Nucleus accumbens (tissue), 56 donors: ENCODE measurements at regions not wholly inside any gene's neighbourhood (a gene's known extent, or its start where the extent isn't known, plus 50 kb on each side); places are given as distances from the start of the nearest gene placed in this dataset.
"Not testable (repeated sequence)": the region's sequence is repeated elsewhere in the genome, so short reads cannot be mapped to it uniquely, and the experiment has no call there.

Experiments
- DNase-seq, 56 donors: peaks; one replicate each; lab custom pipeline; 2025; lab: John Stamatoyannopoulos, UW

DNA sequence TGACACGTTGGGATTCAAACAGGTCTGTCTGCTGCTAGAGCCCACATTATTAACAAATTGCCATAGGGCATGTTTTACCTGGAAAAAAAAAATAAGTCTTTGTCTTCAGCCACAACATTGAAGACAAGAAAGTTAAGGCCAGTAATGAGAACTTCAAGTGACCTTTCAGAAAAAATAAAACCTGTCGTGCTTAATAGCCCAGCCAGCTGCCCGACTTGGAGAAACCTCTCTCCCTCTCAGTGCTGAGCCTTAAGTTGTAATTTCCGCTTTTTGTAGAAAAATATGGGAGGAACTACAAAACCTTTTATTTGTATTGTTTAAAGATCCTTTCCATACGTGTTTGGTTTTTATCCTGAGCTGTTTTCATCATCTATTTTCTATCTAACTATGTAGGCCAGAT lies 454.3 kb upstream of the SLITRK6 start:
- DNase-seq: not testable (repeated sequence)

DNA sequence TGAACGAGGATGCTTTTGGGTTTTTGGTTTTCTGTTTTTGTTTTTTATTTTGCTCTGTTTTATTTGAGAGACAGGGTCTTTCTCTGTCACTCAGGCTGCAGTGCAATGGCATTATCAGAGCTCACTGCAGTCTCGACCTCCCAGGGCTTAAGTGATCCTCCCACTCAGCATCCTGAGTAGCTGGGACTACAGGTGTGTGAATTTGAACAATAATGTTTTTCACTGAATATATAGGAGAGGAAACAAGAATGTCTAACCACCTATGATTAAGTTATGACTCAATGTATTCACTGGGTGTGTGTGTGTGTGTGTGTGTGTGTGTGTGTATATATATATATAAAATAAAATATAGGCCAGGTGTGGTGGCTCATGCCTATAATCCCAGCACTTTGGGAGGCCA lies 456.6 kb upstream of the SLITRK6 start:
- DNase-seq: not testable (repeated sequence)

DNA sequence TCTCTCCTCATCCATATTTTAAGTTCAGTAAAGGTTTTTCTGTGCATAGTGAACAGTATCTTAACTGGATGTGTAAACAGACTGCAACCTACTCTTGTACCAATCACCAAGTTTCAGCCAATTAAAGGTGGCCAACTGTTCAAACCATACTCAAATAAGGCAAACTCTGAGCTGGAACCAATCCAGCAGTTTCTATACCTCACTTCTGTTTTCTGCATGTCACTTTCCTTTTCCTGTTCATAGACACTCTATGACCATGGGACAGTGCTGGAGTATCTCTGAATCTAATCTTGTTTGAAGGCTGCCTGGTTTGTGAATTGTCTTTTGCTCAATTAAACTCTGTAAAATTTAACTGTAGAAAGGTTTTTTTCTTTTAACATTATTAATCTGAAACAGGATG lies 470.3 kb upstream of the SLITRK6 start:
- DNase-seq: no peak

DNA sequence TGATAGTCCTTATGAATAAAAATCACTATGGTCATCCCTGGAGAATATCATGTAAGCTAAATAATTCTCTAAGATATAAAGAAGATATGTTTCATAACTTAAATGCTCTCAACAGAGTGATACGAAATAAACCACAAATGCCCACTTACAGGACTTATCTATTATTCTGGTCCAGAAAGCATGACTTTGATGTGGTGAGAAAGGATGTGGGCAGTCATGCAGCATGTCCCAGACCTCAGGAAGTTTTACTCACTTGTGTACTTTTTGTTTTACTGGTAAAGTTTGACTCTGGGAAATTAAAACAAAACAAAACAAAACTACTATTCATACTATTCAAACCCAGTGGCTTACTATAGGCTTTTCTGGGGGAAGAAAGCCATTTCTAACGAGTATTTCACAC lies 483.2 kb upstream of the SLITRK6 start:
- no peak for DNase-seq

DNA sequence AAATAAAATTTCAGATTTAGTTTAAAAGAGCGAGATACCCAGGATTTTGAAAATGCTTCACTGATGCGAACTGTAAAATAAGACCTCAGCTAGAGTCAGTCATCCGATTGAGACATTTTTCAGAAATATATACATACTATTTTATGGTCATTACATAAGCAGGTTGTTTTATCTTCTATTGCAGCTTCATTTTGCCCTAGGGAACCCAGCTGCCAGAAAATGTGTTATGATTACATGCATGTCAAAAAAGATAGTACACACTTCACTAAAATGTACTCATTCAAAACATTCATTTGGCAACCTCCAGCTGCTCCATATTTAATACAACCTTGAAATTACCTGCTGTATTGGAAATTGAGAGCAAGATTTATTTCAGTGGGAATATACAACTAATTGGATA lies 483.8 kb upstream of the SLITRK6 start:
- DNase-seq: no peak

DNA sequence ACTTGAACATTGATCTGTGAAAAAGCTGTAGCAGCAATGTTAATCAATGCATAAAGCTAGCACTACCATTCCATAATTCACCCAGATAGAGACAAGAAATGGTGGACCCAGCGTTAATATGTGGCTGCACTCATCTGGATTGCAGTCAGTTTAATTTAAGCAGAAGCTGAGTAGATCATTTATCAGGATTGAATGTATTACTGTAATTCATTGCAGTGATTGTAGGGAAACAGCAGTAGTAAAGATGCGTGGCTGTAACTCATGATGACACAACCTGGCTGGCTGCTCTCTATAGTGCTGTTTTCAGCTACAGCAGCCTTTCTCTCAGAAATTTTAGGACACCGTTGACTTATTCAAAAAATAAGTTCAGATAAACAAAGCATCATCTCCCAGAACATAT lies 499.5 kb upstream of the SLITRK6 start:
- DNase-seq: no peak

DNA sequence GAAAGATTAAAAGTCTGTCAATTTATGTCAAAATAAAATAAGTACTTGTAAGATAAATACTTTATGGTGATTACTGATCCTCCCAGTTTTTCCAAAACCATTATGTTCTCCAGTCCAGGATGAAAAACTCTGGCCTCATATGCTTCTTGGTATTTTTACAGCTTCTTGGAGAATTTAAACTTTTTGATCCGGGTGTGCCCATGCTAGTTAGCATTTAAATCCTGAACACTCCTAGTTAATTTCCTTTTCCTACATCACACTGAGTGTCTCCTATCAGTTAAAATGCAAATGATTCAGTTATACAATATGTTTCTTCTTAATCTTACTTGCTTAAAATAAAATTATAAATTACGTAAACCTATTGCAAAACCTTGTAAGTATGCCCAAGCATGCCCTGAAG lies 499.9 kb upstream of the SLITRK6 start:
- no peak for DNase-seq

DNA sequence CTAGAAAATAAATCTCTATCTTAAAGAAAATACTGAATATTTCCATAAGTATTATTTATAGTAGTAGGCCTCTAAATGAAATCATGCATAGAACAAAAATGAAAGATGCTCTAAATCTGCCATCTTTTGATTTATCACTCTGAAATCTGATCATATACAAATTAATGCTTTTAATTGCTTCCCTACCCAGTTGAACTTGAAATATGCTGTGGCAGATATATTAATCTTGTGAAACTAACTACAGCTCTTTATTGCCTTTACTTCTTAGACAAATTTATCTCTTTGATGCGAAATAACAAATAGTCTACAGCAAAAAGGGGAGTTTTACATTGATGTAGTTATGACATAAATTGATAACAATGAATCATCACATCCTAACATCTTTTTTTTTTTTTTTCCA lies 510.7 kb upstream of the SLITRK6 start:
- DNase-seq: no peak

DNA sequence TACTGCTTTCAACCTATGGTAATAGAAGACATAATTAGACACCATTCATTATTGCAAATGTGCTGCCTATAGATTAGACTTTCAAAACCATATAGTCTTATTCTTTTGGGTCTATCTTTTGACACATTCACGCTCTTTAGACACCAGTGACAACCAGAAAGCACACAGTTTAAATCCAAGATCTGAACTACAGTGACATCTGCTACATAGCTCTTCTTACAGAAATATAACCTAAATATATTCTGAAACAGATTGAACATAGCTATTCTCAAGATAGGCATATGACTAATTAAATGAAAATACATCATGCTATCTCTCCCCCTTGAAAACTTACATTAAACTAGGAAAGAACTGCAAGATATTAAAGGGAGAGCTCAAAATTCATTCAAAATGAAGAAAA lies 514.2 kb upstream of the SLITRK6 start:
- no peak for DNase-seq

DNA sequence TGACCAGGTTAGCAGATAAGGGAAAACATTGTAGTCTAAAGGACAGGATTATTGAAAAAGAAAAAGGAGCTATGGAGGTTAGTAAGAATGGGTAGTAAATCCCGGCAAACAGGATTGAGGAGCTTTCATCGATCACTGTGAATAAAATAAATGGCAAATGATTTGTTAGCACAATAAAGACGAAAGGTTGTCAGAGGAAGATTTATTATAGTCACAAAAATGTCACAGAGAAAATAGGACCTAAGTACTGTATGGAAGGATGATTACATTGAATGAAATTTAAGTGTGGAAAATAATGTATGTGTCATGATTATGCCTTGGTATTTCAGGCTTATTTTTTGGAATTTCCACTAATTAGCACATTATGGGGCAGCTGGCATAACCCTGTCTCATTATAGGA lies 519.2 kb upstream of the SLITRK6 start:
- no peak for DNase-seq

DNA sequence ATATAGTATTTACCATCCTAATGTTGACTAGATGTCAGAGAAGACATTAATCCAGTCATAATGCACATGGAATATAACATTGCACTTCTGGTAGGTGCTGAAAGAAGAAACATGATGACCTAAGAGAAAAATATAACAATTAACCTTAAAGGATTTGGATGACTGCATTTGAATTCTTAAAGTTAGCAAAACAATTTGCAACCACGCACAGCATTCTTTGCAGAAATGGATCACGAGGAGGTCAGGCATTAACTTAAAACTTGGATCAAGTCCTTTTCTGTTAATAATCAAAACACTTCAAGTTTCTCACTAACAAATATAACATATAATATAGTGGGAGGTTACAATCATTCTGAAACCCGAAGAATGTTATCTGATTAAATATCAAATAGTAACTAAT lies 525.0 kb upstream of the SLITRK6 start:
- no peak for DNase-seq

DNA sequence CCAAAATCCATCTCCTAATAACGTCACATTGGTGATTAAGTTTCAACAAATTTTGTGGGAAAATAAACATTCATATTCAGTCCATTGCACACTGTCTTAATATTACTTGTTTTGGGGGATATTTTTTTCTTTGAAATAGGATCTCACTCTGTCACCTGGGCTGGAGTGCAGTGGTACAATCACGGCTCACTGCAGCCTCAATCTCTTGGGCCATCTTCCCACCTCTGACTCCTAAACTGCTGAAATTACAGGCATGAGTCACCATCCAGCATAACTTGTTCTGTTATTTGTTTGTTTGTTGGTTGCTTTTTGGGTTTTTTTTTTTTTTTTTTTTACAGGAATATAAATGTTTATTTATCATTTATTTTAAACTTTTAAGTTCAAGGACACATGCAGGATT lies 556.1 kb upstream of the SLITRK6 start:
- DNase-seq: no peak

DNA sequence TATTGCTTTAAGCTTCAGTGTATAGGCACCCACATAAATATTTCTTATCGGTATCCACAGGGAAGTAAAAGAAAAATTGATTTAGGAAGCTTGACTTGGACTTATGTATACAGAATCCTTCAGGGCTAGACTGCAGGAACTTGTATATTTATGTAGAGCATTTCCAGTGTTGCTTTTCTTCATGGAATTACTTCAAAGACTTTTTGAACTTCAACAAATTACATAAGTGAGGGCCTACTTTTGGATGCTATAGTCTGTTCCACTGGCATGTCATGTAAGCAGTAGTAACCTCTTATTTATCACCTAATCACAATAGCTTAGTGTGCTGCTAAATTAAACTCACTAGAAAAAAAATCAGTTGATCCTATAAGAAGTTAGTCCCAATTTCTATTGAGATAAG lies 557.9 kb upstream of the SLITRK6 start:
- no peak for DNase-seq

DNA sequence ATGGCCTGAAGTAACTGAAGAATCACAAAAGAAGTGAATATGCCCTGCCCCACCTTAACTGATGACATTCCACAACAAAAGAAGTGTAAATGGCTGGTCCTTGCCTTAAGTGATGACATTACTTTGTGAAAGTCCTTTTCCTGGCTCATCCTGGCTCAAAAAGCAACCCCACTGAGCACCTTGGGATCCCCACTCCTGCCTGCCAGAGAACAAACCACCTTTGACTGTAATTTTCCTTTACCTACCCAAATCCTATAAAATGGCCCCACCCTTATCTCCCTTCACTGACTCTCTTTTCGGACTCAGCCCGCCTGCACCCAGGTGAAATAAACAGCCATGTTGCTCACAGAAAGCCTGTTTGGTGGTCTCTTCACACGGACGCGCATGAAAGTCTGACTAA lies 564.5 kb upstream of the SLITRK6 start:
- DNase-seq: not testable (repeated sequence)

DNA sequence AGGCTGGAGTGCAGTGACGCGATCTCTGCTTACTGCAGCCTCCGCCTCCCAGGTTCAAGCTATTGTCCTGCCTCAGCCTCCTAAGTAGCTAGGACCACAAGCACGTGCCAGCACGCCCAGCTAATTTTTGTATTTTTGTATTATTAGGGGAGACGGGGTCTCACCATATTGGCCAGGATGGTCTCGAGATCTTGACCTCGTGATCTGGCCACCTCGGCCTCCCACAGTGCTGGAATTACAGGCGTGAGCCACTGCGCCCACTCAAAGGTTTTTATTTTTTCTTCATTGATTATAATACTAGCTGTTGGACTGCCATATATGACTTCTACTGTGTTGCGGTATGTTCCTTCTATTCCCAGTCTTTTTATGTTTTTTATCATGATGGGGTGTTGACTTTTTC lies 569.7 kb upstream of the SLITRK6 start:
- DNase-seq: no peak

DNA sequence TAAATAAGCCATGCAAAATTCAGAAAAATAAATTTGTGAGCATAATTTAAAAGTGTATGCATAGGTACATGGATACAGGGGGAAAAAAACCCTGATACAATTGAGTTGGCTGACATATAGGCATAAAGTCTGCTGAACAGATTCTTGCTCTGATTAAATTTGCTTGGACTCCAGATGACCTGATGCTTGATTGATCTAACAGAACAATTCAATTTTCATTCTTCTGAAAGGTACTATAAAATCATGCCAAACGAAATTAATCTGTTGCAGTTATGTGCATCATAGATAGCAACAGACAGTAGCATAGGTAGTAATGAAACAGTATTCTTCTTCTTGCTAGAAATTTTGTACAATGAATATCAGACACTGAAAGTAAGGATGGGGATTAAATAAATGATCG lies 578.2 kb upstream of the SLITRK6 start:
- no peak for DNase-seq

DNA sequence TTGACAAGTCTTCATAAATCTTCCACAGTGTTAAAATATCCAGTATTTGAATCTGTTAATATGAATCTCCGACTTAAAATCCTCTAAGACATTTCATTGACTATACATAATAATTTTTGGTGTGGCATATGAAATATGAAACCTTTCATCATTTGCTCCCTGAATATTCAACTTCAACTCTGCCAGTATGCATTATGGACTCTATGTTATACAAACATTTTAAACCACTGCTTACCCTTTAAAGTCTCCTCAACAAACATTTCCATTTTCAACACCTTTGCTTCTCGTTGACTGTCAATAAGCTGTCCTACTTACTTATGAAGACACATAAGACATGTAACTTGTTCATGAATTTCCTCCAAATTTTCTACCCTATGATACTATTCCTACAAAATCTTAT lies 579.4 kb upstream of the SLITRK6 start:
- no peak for DNase-seq

DNA sequence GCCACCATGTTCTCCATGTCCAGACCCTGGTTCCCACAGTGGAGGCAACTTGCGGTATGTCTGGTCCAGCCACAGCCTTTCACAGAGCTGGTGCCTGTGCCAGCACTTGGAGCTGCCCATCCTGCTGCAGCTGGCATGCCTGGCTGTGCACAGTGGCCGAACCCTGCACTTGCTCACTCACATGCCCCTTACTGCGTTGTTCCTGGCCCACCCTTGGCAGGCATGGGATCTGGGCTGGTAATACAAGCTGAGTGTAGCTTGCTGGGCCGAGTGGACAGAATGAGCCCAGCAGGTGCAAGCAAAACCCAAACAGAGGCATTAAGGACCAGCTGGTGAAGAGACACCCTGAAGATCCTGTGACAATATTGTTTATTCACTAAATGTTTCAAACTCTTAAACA lies 583.9 kb upstream of the SLITRK6 start:
- no peak for DNase-seq

DNA sequence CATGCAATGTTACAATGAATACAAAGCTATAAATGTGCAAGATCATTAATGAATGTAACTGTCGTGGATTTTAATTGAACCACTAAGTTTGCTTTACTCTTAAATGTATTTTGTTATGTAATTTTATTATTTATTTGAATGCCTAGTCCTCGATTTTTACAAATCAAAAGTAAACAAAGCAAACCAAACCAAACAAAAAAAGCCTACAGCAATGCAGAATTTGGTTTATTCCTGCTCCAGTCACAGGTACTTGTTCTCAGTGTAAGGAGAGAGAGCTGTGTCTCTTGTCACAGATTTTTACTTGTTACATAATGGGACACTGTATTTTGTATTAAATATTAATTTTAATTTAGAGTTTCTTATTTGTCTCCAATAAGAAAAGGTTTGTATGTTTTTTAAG lies 584.3 kb upstream of the SLITRK6 start:
- DNase-seq: no peak

DNA sequence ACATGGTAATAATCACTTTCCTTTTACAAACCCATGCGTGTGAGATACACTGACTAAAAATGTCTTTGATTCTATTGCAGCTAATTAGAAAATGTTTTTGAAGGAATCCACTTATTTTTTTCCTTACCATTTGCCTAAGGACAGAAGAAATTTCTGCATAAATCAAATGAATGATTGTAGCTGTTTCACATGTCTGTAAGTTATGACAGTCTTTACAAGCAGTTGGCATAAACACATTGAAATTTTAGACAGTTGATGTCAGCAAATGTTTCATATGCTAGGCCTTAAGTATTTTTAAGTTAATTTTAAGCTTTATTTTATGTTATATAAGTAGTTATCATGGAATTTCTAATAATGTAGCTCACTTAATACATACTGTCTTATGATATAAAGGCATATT lies 598.4 kb upstream of the SLITRK6 start:
- DNase-seq: no peak

DNA sequence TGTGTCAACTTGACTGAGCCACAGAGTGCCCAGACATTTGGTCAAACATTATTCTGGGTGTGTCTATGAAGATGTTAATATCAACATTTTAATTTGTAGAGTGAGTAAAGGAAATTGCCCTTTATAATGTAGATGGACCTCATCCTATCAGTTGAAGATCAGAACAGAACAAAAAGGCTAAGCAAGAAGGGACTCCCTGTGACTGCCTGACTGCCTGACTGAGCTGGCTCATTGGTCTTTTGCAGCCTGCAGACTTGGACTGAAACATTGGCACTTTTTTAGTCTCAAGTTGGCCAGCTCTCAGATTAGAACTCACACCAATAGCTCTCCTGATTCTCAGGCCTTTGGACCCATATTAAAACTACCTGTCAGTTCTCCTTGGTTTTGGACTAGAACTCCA lies 600.4 kb upstream of the SLITRK6 start:
- no peak for DNase-seq

DNA sequence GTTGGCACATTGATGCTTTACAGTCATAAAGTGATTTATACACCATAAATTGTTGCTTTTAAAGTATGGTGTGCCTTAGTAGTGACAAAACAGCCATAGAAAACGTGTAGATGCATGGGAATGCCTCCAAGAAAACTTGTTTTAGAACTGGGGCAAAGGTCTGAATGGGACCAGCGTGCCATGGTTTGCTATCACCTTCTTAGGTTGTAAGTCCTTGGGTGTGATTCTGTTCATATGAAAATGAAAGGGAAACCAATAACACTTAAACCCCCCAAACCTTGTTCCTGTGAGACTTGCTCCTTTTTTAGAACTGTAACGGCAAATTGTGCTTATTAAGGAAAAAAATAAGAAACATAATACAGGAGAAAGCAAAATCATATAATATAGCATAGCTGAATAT lies 603.3 kb upstream of the SLITRK6 start:
- no peak for DNase-seq

DNA sequence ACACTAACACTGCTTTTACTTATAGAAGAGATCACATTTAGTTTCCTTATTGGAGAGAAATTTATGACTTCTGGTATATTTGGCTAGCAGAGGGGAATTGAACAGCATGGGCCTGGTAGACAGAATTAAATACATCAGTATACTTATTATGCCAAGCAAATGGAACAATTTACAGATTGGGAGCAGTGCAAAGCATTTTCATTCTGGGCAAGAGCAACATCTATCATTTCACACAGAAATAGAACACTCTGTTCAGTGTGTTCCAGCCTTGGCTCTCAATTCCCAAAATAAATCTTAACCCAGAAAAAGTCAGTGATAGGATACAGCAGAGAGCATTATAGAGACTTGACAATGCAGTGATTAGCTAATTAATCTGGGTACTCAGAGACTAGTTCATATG lies 604.0 kb upstream of the SLITRK6 start:
- DNase-seq: no peak
